ENCODE measurements at regions not wholly inside any gene's neighbourhood (a gene's known extent, or its start where the extent isn't known, plus 50 kb on each side); places are given as distances from the start of the nearest gene placed in this dataset.

- no peak for TF ChIP-seq ZNF423 (tag by site-specific recombination; IDR thresholded peaks at IDR 0.05)
- TF ChIP-seq CTCF (tag by site-specific recombination; IDR thresholded peaks at IDR 0.05): 0 out of 2 replicates have a peak, but pooled peaks have one; percentile 14
- no peak for TF ChIP-seq ZBTB7A (tag by site-specific recombination; IDR thresholded peaks at IDR 0.05; ENCODE audit: low read depth)
- TF ChIP-seq ZNF830 (tag by site-specific recombination; IDR thresholded peaks at IDR 0.05; ENCODE audit: low read depth): no peak
- TF ChIP-seq ZNF707 (tag by site-specific recombination; IDR thresholded peaks at IDR 0.05): no peak
- TF ChIP-seq ATF2 (tag by site-specific recombination; IDR thresholded peaks at IDR 0.05; ENCODE audit: low read depth): no peak
- TF ChIP-seq ZSCAN18 (tag by site-specific recombination; IDR thresholded peaks at IDR 0.05): no peak
- no peak for TF ChIP-seq PBX3 (CRISPR knock-in tag; IDR thresholded peaks at IDR 0.05)
- TF ChIP-seq ZNF76 (tag by site-specific recombination; IDR thresholded peaks at IDR 0.05; ENCODE audit: borderline replicate concordance, low read depth): no peak
- no peak for TF ChIP-seq ZNF514 (tag by site-specific recombination; IDR thresholded peaks at IDR 0.05)
- TF ChIP-seq ZNF473 (tag by site-specific recombination; IDR thresholded peaks at IDR 0.05): no peak
Observed at GRCh38 chr10:94076325-94076841, 82.7 kb downstream of the PLCE1 start.

Measured in HEK293 (cell line).